AG08396 (cell line): ENCODE measurements at regions not wholly inside any gene's neighbourhood (a gene's known extent, or its start where the extent isn't known, plus 50 kb on each side); places are given as distances from the start of the nearest gene placed in this dataset.
"Not testable (repeated sequence)": the region's sequence is repeated elsewhere in the genome, so short reads cannot be mapped to it uniquely, and the experiment has no call there.

ENCODE experiments used
- DNase-seq: peaks from one replicate; pipeline ENCODE4 v3.0.0; 2012; ENCODE audit warnings: low spot score, mixed read lengths

DNA sequence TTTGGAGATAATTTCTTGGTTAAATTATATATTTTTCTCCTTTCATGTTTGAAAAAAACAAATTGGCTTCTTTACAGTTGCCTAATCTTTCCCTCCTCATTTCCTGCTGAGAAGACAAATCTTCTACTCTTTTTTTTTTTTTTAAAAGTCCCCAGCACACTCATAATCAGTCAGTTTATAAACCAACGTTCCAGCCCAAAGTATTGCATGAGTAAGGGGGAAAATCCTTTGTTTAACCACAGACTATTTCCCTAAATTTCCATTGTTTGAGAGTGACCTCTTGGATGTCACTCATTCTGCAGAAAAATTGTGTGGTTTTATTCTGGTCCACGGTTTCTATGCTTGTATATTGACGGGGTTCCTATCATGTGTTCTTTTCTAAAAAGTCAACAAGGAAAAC, 55.1 kb upstream of the TLR4 start:
- DNase-seq, result no peak

DNA sequence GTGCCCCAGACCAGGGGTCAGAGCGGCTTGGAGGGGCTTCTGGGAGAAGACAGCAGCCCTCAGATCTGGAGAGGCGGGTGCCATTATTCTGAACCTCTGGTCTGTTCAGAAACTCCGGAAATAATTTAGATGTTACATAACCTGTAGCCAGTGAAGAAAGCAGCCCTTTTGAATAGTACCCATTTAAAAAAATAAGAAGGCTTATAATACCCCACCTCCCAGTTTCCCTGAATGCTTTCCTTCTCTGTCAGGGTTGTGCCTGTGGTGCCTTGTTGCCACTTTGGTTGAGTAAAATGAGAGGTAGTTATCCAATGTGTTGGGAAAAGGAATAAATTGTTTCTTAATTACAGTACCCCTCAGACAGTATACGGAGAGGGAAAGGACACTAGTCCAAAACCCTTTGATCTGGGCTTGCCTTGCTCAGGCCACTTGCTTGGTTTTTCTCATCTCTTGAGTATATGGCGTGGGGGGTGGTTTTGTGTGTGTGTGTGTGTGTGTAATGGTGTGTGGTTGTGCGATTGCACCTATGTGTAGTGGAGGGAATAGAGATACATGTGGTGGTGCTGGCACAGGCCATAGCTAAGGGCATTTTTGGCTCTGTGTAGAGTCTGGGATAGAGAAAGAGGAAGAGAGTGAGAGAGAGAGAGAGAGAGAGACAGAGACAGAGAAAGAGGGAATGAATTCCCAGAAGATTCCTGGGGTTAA, 59.1 kb upstream of the TLR4 start:
- no peak for DNase-seq

DNA sequence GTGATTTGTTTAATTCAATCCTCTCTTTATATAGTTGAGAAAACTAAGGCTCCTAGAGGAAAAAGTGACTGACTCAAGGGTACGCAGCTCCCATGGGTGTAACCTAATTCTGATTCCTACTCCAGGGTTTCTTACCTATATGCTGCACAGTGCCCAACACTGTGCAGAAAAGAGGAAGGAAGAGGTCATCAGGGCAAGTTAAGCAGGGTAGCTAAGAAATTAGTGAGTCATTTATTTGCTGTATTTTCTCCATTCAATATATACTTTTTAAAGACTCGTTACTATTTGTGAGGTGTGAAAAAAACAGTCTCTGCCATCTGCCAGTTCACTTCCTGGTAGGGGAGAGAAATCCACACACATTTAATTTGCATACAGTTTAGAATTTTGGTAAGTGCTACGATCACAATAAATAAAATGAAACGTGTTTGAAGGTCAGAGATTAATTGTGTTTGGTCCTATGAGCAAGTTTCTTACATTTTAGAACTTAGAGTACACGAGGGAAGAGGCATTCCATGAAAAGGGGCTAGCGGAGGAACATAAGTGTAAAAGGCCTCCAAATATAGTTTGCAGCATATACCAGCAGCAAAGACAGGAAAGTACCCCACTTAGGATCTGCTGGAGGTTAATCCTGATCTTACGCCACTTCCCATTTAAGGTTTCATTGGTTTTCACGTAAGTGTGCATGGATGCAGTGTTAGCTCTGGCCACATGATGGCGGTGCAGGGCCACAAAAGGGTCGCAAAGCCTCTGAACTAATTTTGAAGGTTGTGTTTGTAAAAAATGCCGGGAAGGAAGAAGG, 59.9 kb upstream of the TLR4 start:
- peak; percentile 58 for DNase-seq

DNA sequence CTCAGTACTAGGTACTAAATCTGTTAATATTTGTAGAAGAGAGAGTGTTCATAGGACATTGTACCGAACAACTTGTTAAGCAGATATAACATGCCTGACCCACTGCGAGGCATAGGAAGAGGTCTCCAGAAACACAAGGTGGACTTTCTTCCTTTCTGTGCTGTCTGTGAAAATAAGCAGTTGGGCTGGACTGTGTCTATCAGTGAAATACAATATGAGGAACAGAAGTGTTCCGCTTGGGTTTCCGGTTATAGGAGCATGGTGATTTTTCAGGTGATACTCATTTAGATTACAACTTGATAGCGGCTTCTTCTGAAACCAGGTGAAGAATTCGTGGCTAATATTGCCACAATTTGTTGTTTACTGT, 60.9 kb upstream of the TLR4 start:
- DNase-seq, result no peak

DNA sequence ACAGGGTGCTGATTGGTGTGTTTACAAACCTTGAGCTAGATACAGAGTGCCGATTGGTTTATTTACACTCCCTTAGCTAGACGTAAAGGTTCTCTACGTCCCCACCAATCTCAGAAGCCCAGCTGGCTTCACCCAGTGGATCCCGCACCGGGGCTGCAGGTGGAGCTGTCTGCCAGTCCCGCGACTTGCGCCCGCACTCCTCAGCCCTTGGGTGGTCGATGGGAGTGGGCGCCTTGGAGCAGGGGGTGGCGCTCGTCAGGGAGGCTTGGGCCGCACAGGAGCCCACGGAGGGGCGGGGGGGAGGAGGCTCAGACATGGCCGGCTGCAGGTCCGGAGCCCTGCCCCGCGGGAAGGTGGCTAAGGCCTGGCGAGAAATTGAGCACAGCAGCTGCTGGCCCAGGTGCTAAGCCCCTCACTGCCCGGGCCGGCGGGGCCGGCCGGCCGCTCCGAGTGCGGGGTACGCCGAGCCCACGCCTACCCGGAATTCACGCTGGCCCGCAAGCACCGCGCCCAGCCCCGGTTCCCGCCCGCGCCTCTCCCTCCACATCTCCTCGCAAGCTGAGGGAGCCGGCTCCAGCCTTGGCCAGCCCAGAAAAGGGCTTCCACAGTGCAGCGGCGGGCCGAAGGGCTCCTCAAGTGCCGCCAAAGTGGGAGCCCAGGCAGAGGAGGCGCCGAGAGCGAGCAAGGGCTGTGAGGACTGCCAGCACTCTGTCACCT, 61.5 kb upstream of the TLR4 start:
- DNase-seq, result not testable (repeated sequence)

DNA sequence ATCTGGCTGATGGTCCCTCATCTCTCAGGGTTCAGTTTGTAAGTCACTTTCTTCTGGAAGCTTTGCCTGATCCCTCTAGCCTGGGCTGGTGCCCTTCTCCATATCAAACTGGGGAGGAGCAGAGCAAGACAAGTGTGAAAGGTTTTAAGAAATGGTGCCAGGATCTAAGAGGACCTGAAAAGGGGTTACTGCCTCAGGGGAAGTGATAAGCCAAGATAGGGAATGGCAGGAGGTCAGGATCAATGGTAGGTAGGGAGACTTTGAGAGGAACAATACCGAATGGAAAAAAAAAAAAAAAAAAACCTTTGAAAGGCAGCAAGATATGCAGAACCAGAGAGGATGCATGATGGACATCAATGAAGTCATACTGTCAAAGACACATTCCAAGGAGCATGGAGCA, 67.5 kb upstream of the TLR4 start:
- no peak for DNase-seq

DNA sequence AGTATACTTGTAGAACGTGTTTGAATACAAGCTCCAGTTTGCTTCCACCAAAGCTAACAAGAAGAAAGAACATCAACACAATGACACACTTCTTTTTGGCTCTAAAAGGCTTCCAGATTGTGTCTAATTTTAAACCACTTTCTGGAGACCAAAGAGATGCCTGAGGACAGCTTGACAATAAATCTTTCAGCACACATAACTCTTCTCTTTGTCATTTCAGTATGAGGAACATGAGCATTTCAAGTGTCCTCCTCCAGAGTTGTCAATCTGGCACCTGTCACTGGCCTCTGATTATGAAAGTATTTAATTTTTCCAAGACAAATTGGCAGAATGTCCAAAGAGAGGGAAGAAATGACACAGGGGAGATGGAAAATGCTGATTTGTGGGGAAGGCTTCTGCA, 79.0 kb upstream of the TLR4 start:
- DNase-seq, result no peak

DNA sequence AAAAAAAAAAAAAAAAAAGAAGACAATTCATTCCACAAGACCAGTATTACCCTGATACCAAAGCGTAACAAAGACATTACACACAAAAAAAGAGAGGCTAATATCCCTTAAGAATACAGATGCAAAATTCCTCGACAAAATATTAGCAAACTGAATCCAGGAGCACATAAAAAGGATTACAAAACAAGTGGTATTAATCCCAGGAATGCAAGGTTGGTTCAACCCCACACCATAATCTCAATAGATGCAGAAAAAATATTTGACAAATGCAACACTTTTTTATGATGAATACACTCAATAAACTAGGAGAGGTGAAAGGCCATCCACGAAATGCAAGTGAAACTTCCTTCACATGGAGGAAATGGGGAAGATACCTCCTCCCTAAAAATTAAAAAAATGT, 80.1 kb upstream of the TLR4 start:
- DNase-seq, result no peak

DNA sequence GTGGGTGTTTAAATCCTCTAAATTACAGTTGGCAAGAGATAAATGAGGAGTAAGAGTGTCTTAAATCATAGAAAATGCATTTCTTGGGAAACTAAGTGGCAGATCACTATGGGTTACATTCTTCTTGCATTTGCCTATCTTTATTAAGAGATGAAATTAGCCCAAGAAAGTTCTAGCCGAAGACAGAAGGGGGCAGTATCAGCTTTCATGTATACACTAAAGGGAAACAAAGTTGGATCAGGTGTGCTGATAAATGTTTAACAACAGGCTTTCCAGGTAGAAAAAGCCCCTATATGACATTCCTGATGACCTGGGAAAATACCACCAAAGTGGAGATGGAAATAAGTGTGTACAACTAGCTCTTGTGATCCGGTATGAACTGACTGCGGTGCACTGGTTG, 81.9 kb upstream of the TLR4 start:
- no peak for DNase-seq

DNA sequence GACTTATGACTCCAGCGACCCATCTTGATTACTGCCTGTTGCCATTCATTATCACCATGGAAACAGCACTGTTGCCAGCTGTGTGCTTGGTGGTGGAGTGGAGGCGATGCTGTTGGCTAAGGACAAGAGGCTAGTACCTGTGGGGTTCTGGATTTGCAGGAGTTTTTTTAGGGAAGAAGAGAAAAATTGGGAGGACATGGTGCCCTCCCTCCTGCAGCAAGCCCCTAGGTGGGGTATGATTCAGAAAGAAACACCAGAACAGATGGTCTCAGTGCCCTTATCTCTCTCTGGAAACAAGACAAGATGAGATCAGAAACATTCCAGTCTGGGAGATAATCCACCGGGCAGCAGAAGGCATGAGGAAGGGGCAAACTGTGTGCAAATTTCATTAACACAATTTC, 87.8 kb upstream of the TLR4 start:
- no peak for DNase-seq

DNA sequence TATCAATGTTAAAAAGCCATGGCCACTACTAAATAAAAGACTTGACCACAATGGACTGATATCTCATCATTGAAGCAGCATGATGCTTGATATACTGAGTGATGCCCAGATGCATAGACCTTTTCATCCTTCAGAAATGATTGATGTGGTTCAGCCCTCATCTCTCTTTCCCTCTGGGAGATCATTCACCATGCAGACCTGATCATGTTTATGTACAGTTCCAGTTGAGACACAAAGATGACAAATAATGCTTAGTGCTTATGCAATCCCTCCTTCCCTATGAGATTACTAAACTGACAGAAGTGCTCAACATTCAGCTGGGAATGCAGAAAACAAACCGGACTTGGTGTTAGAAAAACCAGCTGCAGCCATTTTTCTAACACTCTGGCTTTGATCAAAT, 91.9 kb upstream of the TLR4 start:
- no peak for DNase-seq

DNA sequence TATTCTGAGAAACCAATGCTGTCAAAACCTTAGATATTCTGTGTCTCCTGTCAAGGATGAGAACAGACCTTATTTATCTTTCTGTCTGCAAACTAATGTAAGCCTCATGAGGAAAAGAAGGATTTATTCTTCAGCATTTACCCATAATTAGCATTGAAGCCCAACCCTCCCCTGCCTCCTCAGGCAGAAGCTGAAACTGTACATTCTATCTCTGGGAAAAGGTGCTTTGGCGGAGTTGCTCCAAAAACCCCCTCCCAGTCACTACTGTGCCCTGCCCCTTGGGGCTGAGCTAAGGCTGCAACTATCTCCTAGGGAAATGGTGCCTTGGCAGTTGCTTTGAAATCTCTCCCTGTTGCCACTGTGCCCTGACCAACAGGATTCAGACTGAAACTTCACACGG, 106.2 kb upstream of the TLR4 start:
- no peak for DNase-seq

DNA sequence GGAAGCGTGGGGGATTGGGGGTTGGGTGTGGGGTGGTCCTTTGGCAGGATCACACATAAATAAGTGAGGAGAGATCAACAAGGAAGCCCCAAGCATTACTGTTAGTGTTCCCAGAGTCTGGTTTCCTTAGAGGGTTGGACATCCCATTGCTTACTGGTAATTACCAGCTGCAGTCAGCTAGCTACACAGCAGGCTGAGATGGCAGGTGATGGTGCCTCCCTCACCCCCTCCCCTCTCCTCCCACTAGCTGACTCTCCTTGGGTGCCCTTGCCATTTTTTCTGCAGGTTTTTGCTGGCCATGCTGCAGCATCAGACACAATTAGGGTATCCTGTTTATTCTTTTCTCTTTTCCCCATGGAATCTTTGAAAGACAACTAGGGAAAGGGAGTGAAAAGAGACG, 107.5 kb upstream of the TLR4 start:
- DNase-seq, result no peak

DNA sequence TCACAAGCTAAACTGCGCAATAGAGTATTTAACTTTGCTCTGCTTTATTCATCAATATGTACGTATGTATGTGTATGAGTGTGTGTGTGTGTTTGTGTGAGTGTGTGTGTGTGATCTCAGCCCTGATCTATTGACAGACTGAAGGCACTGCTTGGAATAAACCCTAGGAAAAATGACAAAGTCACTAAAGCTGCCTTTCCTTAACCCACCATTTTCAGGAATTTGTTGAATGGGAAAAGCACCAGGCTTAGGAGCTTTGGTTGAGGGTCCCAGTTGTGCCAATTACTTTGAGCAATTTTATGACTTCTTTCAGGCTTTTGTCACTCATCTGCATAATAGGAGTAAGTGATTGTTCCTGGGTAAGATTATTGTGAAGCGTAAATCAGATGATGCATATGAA, 108.6 kb upstream of the TLR4 start:
- DNase-seq, result no peak

DNA sequence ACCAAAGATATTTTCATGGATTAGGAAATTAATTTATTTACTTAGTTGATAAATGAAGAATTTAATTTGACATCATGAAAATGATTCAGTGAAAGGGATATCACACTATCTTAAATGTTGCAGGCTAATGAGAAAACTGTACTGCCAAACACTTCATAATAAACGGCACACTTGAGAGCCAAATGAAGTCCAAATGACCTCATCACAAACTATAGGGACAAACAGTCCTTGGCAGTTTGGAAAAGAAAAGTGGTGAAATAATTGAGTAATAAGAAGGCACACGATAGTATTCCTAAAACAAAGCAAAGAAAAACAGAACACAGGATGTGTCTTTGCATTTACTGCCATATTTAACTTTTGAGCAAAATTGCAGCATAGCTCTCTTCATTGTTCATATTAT, 116.9 kb upstream of the TLR4 start:
- no peak for DNase-seq

DNA sequence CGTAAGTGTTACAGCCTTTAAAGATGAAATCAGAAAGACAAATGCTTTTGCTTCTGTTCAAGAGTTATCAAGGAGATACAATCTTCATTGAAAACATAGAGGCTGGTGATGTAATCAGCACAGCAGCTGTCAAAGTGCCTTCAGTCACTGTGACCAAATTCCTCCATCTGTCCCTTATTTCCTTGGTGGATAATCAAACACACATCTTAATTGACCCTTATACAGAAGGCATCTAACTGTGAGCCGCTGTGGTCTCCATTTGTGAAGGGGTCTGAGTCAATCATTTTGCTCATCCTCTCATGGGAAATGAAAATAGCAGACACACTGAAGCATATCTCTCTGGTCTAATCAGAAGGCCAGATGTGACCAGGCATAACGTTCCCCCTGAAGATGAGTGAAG, 130.1 kb upstream of the TLR4 start:
- DNase-seq, result no peak

DNA sequence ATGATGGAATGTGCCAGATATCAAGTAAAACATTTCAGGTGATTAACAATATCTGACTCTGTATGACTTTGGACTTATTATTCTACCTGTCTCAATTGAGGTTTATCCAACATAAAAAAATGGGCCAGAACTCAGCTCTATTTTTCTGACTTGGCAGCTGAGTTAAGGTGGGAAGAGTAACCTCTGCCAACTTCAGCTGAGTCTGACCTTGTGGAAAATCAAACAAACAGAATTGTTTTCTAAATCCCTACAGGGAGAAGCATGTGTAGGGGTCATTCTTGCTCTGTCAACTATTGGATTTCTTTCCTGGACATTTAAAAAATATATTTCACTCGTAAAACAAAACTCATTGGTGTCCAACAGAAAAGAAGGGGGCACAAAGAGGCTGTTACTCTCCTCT, 139.4 kb upstream of the TLR4 start:
- no peak for DNase-seq

DNA sequence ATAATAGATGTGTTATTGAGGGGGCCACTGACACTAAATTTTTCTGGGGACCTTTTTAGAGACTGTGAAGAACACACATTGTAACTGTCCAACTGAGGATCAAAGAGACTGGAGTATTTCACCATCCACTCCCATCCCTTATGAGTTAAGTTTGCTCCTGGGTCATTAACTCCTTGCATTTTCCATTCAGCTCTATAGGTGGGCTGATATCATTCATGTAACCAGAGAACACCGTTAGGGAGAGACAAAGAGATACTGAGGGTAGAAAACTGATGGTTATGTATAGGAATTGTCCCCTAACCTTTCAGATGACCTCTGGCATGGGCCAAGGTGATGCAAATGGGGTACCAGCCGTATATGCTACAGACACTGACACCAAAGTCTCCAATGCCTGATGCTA, 142.4 kb upstream of the TLR4 start:
- DNase-seq, result no peak

DNA sequence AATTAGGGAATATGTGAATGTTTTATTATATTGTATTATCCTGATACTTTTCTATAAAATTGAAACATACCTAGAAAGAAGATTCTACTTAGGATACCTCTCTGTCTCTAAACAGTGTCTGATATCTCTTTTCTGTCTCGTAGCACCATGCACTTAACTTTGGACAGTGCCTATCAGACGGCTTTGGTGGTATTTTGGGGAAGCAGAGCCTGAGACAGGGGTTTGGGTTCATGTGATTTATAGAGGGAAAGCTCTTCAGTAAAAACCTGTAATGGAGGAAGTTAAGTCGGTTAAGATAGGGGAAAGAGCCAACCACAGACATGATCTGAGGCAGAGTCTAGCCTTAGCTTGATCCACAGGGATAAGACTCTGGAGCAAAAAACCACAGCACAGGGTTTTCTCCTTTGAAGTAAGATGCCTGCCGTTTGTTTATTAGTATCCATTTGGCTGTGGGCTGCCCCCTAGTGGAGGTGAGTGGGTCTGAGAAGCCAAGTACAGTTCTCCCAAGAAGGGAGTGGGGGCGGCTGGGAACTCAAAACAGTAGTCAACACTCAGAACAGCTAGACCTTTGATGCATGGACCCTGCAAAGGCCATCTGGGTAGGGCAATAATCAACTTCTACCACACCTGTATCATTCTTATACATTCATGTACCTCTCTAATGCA, 141.2 kb upstream of the ASTN2 start:
- peak; percentile 3 for DNase-seq

DNA sequence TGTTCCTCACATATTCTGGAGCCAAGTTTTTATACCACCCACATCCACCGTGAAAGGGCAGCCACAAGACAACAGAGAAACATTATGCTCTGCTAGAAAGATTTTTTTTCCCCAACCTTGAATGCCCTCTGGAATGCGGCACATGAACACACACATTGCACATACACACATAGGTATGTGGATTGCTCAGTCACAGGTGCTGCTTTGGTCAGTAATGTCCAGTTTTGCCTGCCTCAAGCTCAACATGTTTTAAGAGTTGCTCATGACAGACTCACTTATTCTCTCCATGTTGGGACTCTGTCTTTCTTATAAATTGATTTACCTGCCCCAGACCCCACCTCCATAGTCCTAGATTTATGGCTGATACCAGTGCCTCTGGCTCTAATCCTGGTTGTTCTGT, 138.0 kb upstream of the ASTN2 start:
- no peak for DNase-seq

DNA sequence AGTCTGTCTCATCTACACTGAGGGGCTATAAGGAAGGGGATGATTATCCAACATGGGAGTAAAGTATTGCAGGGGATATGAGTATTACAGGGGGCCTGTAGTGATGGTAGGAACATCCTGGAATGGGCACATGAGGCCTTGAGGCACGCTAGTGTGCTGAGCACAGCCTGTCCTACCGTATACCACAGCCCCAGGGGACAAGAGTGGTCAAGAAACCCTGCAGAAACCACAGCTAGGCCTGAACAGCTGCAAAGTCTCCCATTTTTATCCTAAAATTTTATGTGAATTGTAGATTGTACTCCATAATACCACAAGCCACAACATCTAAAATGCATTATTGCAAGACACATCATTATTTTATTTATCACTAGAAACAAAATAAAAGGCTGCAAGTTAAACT, 136.3 kb upstream of the ASTN2 start:
- no peak for DNase-seq

DNA sequence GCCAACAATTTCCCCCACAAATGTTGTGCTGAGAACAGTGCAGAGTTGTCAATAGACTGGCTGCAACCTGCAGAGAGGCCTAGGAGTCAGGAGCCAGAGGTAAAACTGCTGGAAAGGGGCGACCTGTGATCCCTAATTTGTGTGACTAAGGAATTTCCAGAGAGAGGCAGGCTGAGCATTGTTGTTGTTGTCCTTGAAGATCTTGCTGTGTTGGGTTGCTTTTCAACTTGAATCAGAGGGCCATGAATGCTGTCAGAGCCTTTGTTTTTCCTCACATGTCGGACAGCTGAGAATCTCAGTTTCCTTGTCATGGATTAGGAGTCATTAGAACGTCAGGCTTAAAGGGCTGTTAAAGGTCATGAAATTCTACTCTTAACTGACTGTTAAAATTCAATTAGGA, 134.6 kb upstream of the ASTN2 start:
- DNase-seq, result no peak

DNA sequence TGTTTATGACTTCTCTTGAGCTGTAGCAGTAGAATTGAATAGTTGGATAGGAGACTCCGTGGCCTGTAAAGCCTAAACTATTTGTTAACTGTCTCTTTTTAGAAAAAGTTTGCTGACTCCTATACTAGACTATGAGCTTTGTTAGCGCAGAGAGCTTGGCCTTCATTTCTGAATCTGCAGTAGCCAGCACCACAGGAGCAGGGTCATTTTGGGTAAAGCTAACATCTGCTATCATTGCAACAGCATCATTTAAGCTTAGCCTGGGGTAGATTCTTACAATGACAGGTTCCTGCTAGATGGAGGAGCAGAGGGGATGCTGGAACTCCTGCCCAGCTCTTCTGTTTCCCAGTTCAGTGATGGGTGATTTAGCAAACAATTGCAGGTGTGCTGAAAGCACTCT, 133.7 kb upstream of the ASTN2 start:
- no peak for DNase-seq
